DMS53 treated with DMSO at 0.1 percent for 48 hours (cell line): ENCODE measurements at regions not wholly inside any gene's neighbourhood (a gene's known extent, or its start where the extent isn't known, plus 50 kb on each side); places are given as distances from the start of the nearest gene placed in this dataset.

Experiments used
- DNase-seq: peaks from one replicate; lab custom pipeline; 2025; ENCODE audit not compliant: unreplicated experiment; lab: John Stamatoyannopoulos, UW

DNA sequence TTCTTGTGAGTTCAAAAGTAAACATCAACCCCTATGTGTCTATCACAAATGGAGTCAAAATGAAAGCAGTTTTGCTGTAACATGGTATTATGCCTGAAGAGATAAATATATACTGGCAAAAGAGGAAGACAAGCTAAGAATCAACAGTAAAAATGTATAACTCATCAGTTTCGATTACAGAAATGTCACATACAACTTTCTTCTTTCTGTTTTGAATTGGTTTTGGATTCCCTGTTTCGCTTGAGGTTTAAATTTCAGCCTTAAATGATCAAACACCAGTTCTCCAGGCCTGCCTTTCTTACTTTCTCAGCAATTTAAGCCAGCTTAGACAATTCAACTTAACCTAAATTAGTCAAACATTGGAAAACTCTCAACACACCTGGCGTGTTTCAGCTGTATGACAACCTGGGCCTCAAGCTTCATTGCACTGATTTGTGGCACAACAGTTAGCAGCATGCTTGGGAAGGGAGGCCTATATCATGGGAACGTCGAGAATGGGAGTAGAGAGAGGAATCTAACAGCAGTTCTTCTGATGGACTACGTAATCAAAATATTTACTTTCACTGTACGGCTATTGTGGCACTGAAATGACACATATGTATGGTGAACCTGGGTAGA is 51.9 kb upstream of the MARCKS start:
- DNase-seq = peak; percentile 62

DNA sequence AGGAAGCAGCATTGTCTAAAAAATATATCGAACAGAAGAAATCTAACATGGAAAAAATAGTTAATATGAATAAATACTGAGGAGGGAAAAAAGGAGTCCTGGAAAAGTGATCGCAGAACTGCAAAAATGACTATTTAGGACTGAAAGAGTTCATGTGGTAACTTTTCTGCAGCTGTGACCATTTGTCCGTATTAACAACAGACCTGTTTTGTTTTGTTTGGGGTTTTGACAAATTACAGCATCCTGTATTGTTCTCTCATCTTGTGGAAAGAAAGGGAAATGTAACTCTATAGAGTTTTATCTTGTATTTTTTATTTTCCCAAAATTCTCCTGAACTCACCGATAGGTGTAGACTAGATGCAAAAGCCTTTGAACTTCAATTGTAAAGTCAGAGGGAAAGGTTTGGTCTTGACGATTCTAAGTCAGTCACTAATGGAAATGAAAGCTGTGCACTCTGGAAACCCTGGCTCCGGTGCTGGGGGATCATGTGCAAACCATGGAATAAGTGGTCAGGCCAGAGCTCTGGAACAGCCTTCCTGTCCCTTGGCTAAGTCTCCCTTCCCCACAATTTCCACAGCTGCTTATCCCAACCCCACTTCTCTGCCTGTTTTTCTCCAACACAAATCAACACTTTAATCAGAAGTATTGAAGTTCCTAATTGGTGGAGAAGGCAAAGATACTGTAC is 51.2 kb upstream of the MARCKS start:
- DNase-seq = no peak
